Testis (tissue), 2 donors: ENCODE measurements at regions not wholly inside any gene's neighbourhood (a gene's known extent, or its start where the extent isn't known, plus 50 kb on each side); places are given as distances from the start of the nearest gene placed in this dataset.

Experiments used
- DNase-seq: peaks from one replicate; pipeline ENCODE4 v3.0.0-alpha.2; 2019
- H3K27ac ChIP-seq, 2 donors: fragments of 200-600 bp; sonication (generic); one replicate each; pipeline ENCODE4 v1.5.1; 2019
- H3K27me3 ChIP-seq: fragments of 200-600 bp; sonication (generic); one replicate; pipeline ENCODE4 v1.5.1; 2019
- H3K36me3 ChIP-seq: fragments of 200-600 bp; sonication (generic); one replicate; pipeline ENCODE4 v1.5.1; 2017; ENCODE audit warnings: low read depth; ENCODE audit errors: missing control alignments
- H3K4me1 ChIP-seq: fragments of 200-600 bp; sonication (generic); one replicate; pipeline ENCODE4 v1.5.1; 2019
- H3K4me3 ChIP-seq, 2 donors: fragments of 200-600 bp; sonication (generic); one replicate each; pipeline ENCODE4 v1.5.1; 2017 to 2019
- H3K9me3 ChIP-seq: fragments of 200-600 bp; sonication (generic); one replicate; pipeline ENCODE4 v1.5.1; 2017
- POLR2A ChIP-seq: fragments of 450-650 bp; IDR thresholded peaks from one replicate; pipeline ENCODE4 v1.6.1; 2017; ENCODE audit warnings: antibody characterized with exemption, mild to moderate bottlenecking, moderate library complexity
- WGBS, 2 donors: methylation state at CpG; one replicate each; pipeline ENCODE4 v1.1.5; 2018; 5-methylcytosine and 5-hydroxymethylcytosine counted together
- intact Hi-C: fragments of 100-400 bp; cut with DNase I; formaldehyde crosslinking; loops from one replicate; pipeline ENCODE4 v1.15.1; 2023; ENCODE audit warnings: low total_unique reads
- TF ChIP-seq, protein P1 (sequence below), 3 experiments: fragments of 450-650 bp in 2 of 3; fragments of 200-600 bp in 1 of 3; sonication (generic) in 1 of 3; IDR thresholded peaks; one replicate each; pipeline ENCODE4 v1.5.1; 2016 to 2019; ENCODE audit warnings: antibody characterized with exemption in 3 of 3, mild to moderate bottlenecking in 2 of 3, moderate library complexity in 1 of 3

DNA sequence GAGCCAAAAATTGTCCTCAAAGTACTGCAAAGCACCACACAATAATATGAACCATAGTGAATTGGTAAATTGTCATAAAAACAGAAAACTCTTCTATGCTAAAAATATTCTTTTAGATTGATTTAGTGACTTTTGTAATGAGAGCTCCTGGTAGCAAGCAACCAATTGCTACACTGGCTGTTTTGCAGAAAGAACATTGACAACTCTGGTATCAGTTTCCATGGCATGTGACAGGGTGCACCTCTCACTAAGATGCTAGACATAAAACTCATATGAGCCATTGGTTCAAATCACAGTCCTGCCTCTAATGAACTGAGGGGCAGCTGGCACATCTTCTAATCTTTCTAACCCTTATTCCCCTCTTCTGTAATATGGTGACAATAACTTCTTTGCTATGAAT, 212.2 kb downstream of the HS3ST1 start:
- Histone ChIP-seq H3K4me1 (no peaks in the 10 kb centered on the region), H3K27me3 (no peaks in the 10 kb centered on the region), H3K4me3 (no peak overlapping the region), H3K27ac (no peak overlapping the region), H3K9me3 (no peaks in the 10 kb centered on the region), H3K36me3 (no peaks in the 10 kb centered on the region)
- TF ChIP-seq, protein P1, sequence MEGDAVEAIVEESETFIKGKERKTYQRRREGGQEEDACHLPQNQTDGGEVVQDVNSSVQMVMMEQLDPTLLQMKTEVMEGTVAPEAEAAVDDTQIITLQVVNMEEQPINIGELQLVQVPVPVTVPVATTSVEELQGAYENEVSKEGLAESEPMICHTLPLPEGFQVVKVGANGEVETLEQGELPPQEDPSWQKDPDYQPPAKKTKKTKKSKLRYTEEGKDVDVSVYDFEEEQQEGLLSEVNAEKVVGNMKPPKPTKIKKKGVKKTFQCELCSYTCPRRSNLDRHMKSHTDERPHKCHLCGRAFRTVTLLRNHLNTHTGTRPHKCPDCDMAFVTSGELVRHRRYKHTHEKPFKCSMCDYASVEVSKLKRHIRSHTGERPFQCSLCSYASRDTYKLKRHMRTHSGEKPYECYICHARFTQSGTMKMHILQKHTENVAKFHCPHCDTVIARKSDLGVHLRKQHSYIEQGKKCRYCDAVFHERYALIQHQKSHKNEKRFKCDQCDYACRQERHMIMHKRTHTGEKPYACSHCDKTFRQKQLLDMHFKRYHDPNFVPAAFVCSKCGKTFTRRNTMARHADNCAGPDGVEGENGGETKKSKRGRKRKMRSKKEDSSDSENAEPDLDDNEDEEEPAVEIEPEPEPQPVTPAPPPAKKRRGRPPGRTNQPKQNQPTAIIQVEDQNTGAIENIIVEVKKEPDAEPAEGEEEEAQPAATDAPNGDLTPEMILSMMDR (IDR thresholded peaks at IDR 0.05): no peak
- TF ChIP-seq POLR2A: no peak
- no peak for DNase-seq
- intact Hi-C loops: no loop called here

- WGBS, 2 donors: 86 to 90% methylated on average over 3 of the region's 3 CpGs
- H3K36me3 ChIP-seq: no peaks in the 10 kb centered on the region
- no peak for TF ChIP-seq POLR2A
- TF ChIP-seq, protein P1 (IDR thresholded peaks at IDR 0.05): no peak
- H3K9me3 ChIP-seq: no peaks in the 10 kb centered on the region
- H3K27me3 ChIP-seq: no peaks in the 10 kb centered on the region
- H3K4me1 ChIP-seq: no peaks in the 10 kb centered on the region
- no peak overlapping the region for H3K4me3 ChIP-seq
- no peak overlapping the region for H3K27ac ChIP-seq
- intact Hi-C loops: no loop called here
- DNase-seq: no peak
Observed at GRCh38 chr4:11214281-11214680, 214.4 kb downstream of the HS3ST1 start.

- H3K36me3 ChIP-seq: no peaks in the 10 kb centered on the region
- H3K9me3 ChIP-seq: no peaks in the 10 kb centered on the region
- H3K27me3 ChIP-seq: no peaks in the 10 kb centered on the region
- H3K4me3 ChIP-seq: no peak overlapping the region
- no peak for TF ChIP-seq POLR2A
- TF ChIP-seq, protein P1 (IDR thresholded peaks at IDR 0.05): no peak
- WGBS, 2 donors: 84 to 85% methylated on average over 5 of the region's 5 CpGs
- intact Hi-C loops: no loop called here
- DNase-seq: no peak
- H3K27ac ChIP-seq: no peak overlapping the region
- H3K4me1 ChIP-seq: no peaks in the 10 kb centered on the region
Observed at GRCh38 chr4:11209826-11210225, 218.9 kb downstream of the HS3ST1 start.

- no peak for TF ChIP-seq POLR2A
- TF ChIP-seq, protein P1 (IDR thresholded peaks at IDR 0.05): no peak
- Histone ChIP-seq H3K4me1 (no peaks in the 10 kb centered on the region), H3K36me3 (no peaks in the 10 kb centered on the region), H3K9me3 (no peaks in the 10 kb centered on the region), H3K27me3 (no peaks in the 10 kb centered on the region), H3K4me3 (no peak overlapping the region), H3K27ac (no peak overlapping the region)
- intact Hi-C loops: no loop called here
- DNase-seq: no peak
- WGBS, 2 donors: 91 to 94% methylated on average over 2 of the region's 2 CpGs
Observed at GRCh38 chr4:11201256-11201655, 227.4 kb downstream of the HS3ST1 start.

DNA sequence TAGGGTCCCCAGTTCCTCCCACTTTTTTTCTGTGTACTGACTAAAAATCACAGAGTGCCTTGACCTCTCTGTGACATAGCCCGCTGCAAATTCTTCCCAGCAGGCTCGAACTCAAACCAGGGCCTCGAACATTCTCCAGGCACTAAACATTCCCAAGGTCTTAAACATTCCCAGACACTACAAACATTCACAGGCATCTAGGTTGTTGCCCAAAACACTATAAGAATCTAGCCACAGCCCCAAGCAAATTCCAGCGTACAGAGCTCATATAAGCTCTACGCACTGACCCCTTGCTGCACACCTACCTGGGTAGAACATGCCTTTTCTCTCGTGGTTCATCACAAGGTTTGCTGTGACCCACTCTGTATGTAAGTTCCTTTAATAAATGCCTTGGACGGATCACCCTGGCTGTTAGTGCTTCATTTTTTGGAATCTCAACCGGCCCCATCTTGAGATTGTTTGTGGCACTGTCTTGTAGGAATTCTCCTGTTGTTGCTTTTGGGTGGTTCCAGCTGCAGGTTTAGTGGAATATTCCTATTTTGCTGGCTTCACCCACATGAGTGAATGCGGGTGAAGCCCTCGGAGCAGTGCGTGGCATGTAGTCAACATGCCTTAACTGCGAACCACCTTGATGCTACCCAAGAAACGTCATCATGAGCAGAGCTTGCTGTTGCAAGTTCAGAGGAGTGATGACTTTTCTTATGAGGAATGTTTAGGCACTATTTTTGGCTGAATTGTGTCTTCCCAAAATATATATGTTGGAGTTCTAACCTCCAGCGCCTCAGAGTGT, 230.0 kb downstream of the HS3ST1 start:
- no peaks in the 10 kb centered on the region for H3K4me1 ChIP-seq
- no peaks in the 10 kb centered on the region for H3K36me3 ChIP-seq
- H3K27me3 ChIP-seq: no peaks in the 10 kb centered on the region
- H3K4me3 ChIP-seq: no peak overlapping the region
- no peak for DNase-seq
- TF ChIP-seq, protein P1 (IDR thresholded peaks at IDR 0.05): no peak
- no peak for TF ChIP-seq POLR2A
- WGBS, 2 donors: 93% methylated on average over 13 to 14 of the region's 14 CpGs
- H3K27ac ChIP-seq: no peak overlapping the region
- intact Hi-C loops: no loop called here
- H3K9me3 ChIP-seq: no peaks in the 10 kb centered on the region
